ENCODE measurements at regions not wholly inside any gene's neighbourhood (a gene's known extent, or its start where the extent isn't known, plus 50 kb on each side); places are given as distances from the start of the nearest gene placed in this dataset.

DNA sequence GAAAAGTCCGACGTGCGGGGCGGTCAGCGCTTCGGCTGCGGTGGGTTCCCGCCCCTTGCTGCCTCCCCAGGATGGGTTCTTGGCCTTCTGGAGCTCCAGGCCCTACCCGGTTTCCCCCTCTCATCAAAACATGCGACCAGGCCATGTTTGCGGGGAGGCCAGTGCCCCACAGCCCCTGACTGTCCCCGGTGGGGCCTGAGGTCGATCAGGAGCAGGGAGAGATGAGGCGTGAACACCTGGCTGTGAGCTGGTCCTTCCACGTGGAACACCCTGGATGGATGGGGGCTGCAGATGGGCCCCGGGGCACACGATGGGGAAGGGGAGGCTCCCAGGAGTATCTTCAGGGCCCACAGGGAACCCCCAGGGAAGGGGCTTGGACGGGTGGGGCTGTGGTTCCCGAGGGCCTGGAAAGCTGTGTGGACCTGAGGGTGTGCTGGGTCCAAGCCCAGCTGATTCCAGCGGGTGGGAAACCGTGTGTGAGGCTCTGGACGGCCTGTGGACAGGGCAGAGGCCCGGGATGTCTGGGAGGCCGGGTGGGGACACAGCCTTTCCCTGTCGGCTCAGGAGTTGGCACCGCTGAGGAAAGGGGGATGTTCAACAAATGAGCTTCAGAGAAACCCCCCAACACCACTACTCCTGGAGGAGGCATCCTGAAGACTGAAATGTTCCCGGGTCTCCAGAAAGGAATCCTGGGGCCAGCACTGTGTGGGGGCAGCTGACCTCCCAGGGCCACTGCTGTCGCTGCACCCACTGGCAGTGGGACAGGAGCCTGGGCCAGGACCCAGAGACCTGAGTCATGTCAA lies 187.0 kb upstream of the C14orf180 start:
- H3K4me3 ChIP-seq (ENCODE audit: low read depth, low read length), result no peak overlapping the region
- TF ChIP-seq, protein P1, sequence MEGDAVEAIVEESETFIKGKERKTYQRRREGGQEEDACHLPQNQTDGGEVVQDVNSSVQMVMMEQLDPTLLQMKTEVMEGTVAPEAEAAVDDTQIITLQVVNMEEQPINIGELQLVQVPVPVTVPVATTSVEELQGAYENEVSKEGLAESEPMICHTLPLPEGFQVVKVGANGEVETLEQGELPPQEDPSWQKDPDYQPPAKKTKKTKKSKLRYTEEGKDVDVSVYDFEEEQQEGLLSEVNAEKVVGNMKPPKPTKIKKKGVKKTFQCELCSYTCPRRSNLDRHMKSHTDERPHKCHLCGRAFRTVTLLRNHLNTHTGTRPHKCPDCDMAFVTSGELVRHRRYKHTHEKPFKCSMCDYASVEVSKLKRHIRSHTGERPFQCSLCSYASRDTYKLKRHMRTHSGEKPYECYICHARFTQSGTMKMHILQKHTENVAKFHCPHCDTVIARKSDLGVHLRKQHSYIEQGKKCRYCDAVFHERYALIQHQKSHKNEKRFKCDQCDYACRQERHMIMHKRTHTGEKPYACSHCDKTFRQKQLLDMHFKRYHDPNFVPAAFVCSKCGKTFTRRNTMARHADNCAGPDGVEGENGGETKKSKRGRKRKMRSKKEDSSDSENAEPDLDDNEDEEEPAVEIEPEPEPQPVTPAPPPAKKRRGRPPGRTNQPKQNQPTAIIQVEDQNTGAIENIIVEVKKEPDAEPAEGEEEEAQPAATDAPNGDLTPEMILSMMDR (IDR thresholded peaks at IDR 0.05; ENCODE audit: low read depth, low read length, missing control alignments), result no peak
- no peak for DNase-seq (ENCODE audit: low read depth)

- no peak for DNase-seq (ENCODE audit: low read depth)
- no peak overlapping the region for H3K4me3 ChIP-seq (ENCODE audit: low read depth, low read length)
Observed at GRCh38 chr14:104393199-104393897, 186.2 kb upstream of the C14orf180 start.

GRCh38 chr14:104393898-104394381 lies 185.6 kb upstream of the C14orf180 start:
- TF ChIP-seq, protein P1 (IDR thresholded peaks at IDR 0.05; ENCODE audit: low read depth, low read length, missing control alignments), result no peak
- DNase-seq (ENCODE audit: low read depth), result peak; percentile 56
- H3K4me3 ChIP-seq (ENCODE audit: low read depth, low read length), result no peak overlapping the region

More at GRCh38 chr14:104393199-104393897, 186.2 kb upstream of the C14orf180 start:
- TF ChIP-seq, protein P1 (IDR thresholded peaks at IDR 0.05; ENCODE audit: low read depth, low read length, missing control alignments), result no peak

- H3K4me3 ChIP-seq (ENCODE audit: low read depth, low read length), result no peak overlapping the region
- TF ChIP-seq, protein P1 (IDR thresholded peaks at IDR 0.05; ENCODE audit: low read depth, low read length, missing control alignments), result no peak
- no peak for DNase-seq (ENCODE audit: low read depth)
Observed at GRCh38 chr14:104394409-104394851, 185.1 kb upstream of the C14orf180 start.

DNA sequence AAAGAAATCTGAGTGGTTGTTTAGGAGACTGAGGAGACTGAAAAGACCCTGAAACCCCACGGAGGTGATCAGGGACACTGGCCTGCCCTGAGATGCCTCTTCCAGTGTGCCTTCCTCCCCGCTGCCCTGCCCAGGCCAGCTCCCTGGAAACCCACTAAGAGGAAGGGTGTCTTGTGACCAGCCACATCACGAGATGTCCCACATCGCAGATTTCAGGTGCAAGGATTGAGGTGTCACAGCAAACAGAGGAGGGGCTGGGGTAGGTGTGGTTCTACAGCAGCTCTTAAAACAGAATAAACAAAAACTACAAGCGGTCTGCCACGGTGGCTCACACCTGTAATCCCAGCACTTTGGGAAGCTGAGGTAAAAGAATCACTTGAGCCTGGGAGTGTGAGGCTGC lies 184.3 kb upstream of the C14orf180 start:
- DNase-seq (ENCODE audit: low read depth), result no peak
- H3K4me3 ChIP-seq (ENCODE audit: low read depth, low read length), result no peak overlapping the region
- TF ChIP-seq, protein P1 (IDR thresholded peaks at IDR 0.05; ENCODE audit: low read depth, low read length, missing control alignments), result no peak

DNA sequence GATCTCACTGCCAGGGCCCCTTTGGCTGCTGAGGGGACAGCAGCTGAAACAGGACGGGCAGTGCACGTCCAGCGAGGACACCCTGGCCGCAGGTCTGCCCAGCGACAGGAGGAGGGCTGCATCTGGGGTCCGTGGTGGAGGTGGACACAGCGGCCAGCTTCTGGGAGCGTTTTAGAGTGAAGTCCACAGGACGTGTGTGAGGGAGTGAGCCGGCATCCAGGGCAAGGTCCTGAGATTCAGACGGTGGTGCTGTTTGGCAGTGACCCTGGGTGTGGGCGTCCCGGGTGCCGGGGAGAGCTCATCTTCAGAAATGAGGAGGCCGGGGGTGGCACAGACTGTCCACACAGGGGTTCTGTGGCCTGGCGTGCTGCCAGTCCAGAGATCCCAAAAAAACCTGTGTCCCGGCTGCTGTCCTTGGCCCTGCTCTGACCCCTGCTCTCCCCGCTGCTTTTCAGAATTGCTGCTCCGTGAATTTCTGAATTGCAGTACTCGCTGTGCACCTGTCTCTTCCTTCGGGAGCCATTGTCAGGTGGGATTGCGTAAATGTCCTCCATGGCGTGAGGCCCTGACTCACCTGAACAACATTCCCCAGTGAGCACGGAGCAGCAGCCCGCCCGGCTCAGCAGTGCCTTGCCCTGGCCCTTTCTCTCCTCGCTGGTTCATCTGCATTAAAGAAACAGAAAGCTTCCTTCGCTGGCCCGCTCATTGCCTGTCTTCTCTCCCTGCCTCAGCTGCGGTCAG lies 183.5 kb upstream of the C14orf180 start:
- TF ChIP-seq, protein P1 (IDR thresholded peaks at IDR 0.05; ENCODE audit: low read depth, low read length, missing control alignments), result no peak
- no peak overlapping the region for H3K4me3 ChIP-seq (ENCODE audit: low read depth, low read length)
- no peak for DNase-seq (ENCODE audit: low read depth)

Data from GM12864 (cell line).